DOHH2 (cell line): ENCODE measurements at regions not wholly inside any gene's neighbourhood (a gene's known extent, or its start where the extent isn't known, plus 50 kb on each side); places are given as distances from the start of the nearest gene placed in this dataset.
A peak's percentile ranks its signal among the peaks of the same experiment; 100 is the strongest.

Experiments
- H3F3A ChIP-seq: fragments of 200-600 bp; sonication (generic), shearing (Covaris generic); 2 replicates; pipeline ENCODE4 v1.6.0; 2016; ENCODE audit warnings: antibody characterized with exemption, mild to moderate bottlenecking; ENCODE audit not compliant: control insufficient read depth, insufficient read depth
- H3K27ac ChIP-seq: fragments of 200-600 bp; sonication (generic); 2 replicates; pipeline ENCODE4 v1.5.1; 2014; ENCODE audit warnings: low read depth, mild to moderate bottlenecking, low read length, moderate library complexity
- H3K27me3 ChIP-seq: fragments of 200-600 bp; sonication (generic); 2 replicates; pipeline ENCODE4 v1.6.1; 2014; ENCODE audit warnings: mild to moderate bottlenecking, low read length, mixed read lengths; ENCODE audit not compliant: control insufficient read depth
- H3K36me3 ChIP-seq: fragments of 200-600 bp; sonication (generic); 2 replicates; pipeline ENCODE4 v1.6.1; 2014; ENCODE audit warnings: mild to moderate bottlenecking, low read length, moderate library complexity, mixed read lengths; ENCODE audit not compliant: control insufficient read depth
- H3K4me1 ChIP-seq: fragments of 200-600 bp; sonication (generic); 2 replicates; pipeline ENCODE4 v1.6.1; 2014; ENCODE audit warnings: mild to moderate bottlenecking, low read length, mixed read lengths; ENCODE audit not compliant: control insufficient read depth
- H3K4me2 ChIP-seq: fragments of 200-600 bp; sonication (generic); 2 replicates; pipeline ENCODE4 v1.6.0; 2014; ENCODE audit warnings: mild to moderate bottlenecking, low read length, moderate library complexity
- H3K4me3 ChIP-seq: fragments of 200-600 bp; sonication (generic); 2 replicates; pipeline ENCODE4 v1.5.1; 2014; ENCODE audit warnings: mild to moderate bottlenecking, low read length, mixed read lengths
- H3K79me2 ChIP-seq: fragments of 200-600 bp; sonication (generic); 2 replicates; pipeline ENCODE4 v1.6.1; 2014; ENCODE audit warnings: mild to moderate bottlenecking, low read length, mixed read lengths; ENCODE audit not compliant: control insufficient read depth
- H3K9me2 ChIP-seq: fragments of 200-600 bp; sonication (generic); replicated peaks from 2 replicates; pipeline ENCODE4 v1.6.1; 2014; ENCODE audit warnings: mild to moderate bottlenecking, low read length, mixed read lengths; ENCODE audit not compliant: control insufficient read depth
- H3K9me3 ChIP-seq: fragments of 200-600 bp; sonication (generic); 2 replicates; pipeline ENCODE4 v1.6.1; 2014; ENCODE audit warnings: antibody characterized with exemption, low read length, mixed read lengths; ENCODE audit not compliant: control insufficient read depth, insufficient read depth
- H4K20me1 ChIP-seq: fragments of 200-600 bp; sonication (generic); 2 replicates; pipeline ENCODE4 v1.6.0; 2014; ENCODE audit warnings: low read depth, mild to moderate bottlenecking, antibody characterized with exemption, low read length, moderate library complexity; ENCODE audit not compliant: control insufficient read depth, insufficient read depth
- EZH2phosphoT487 ChIP-seq: fragments of 200-600 bp; sonication (generic); IDR thresholded peaks from 2 replicates; pipeline ENCODE4 v1.6.1; 2017; ENCODE audit warnings: borderline replicate concordance, mild to moderate bottlenecking, antibody characterized with exemption, low read length, moderate library complexity, mixed read lengths
- TF ChIP-seq, protein P1 (sequence below): fragments of 200-600 bp; sonication (generic); IDR thresholded peaks from one replicate; pipeline ENCODE4 v1.5.1; 2014; ENCODE audit warnings: antibody characterized with exemption, mild to moderate bottlenecking, low read depth, low read length; ENCODE audit not compliant: poor library complexity, severe bottlenecking

DNA sequence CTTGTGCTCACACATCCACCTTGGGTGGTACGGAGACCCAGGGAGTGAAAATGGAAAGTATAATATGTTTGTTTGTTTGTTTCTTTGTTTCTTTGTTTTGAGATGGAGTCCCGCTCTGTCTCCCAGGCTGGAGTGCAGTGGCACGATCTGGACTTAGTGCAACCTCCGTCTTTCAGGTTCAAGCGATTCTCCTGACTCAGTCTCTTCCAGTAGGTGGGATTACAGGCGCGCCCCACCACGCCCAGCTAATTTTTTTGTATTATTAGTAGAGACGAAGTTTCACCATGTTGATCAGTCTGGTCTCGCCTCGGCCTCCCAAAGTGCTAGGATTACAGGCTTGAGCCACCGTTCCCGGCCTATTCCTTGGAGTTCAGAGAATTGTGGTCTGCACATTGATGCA lies 115.4 kb downstream of the TRIM27 start:
- no peaks in the 10 kb centered on the region for H3K9me2 ChIP-seq
- peaks cover 7% of the 10 kb centered on the region for H3K4me1 ChIP-seq
- no peak overlapping the region for H3K27ac ChIP-seq
- no peaks in the 10 kb centered on the region for H3F3A ChIP-seq
- no peaks in the 10 kb centered on the region for H3K36me3 ChIP-seq
- no peaks in the 10 kb centered on the region for H4K20me1 ChIP-seq
- no peak for TF ChIP-seq EZH2phosphoT487
- TF ChIP-seq, protein P1, sequence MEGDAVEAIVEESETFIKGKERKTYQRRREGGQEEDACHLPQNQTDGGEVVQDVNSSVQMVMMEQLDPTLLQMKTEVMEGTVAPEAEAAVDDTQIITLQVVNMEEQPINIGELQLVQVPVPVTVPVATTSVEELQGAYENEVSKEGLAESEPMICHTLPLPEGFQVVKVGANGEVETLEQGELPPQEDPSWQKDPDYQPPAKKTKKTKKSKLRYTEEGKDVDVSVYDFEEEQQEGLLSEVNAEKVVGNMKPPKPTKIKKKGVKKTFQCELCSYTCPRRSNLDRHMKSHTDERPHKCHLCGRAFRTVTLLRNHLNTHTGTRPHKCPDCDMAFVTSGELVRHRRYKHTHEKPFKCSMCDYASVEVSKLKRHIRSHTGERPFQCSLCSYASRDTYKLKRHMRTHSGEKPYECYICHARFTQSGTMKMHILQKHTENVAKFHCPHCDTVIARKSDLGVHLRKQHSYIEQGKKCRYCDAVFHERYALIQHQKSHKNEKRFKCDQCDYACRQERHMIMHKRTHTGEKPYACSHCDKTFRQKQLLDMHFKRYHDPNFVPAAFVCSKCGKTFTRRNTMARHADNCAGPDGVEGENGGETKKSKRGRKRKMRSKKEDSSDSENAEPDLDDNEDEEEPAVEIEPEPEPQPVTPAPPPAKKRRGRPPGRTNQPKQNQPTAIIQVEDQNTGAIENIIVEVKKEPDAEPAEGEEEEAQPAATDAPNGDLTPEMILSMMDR: no peak
- H3K4me3 ChIP-seq: peak overlapping the region; percentile 66
- H3K9me3 ChIP-seq: no peaks in the 10 kb centered on the region
- H3K79me2 ChIP-seq: no peaks in the 10 kb centered on the region
- H3K4me2 ChIP-seq: peak overlapping the region; percentile 57
- peaks cover 9% of the 10 kb centered on the region for H3K27me3 ChIP-seq

DNA sequence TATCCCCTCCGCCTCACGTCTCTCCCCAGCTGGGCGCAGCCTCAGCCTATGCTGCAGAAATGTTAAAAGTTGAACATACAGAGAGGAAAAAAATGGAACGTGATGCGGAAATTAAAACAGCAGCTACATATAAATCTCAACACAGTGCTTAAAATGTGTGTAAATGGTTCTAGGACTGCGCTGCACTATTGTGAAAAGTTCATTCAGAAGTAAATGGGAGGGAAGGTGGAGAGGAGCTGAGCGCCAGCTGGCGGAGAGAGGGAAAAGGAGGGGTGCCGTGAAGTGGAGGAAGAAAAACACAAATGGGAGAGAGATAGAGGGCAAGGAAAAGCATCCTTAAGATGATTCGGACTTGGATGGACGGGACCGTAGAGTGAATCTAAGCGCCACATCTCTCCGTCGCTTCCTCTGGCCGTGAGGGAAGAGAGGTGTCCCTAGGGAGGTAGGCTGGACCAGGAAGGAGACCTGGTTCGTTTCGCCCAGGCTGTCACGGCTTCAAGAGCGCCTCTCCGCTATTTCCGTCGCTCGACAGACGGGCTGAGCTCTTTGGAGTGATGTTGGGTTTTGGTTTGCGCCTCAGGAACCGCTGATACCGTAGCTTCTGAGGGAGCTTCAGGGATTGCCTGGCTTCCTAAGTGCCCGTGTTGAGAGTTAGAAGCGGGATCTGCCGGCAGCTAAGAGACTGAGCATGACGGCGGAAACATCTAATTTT lies 113.7 kb downstream of the TRIM27 start:
- Histone ChIP-seq H3K4me3 (no peak overlapping the region), H3K36me3 (no peaks in the 10 kb centered on the region), H3K27ac (no peak overlapping the region), H3K4me1 (peaks cover 7% of the 10 kb centered on the region), H3K9me2 (no peaks in the 10 kb centered on the region), H3K9me3 (no peaks in the 10 kb centered on the region), H4K20me1 (no peaks in the 10 kb centered on the region), H3K27me3 (peaks cover 9% of the 10 kb centered on the region), H3F3A (no peaks in the 10 kb centered on the region), H3K79me2 (no peaks in the 10 kb centered on the region), H3K4me2 (no peak overlapping the region)
- TF ChIP-seq EZH2phosphoT487: no peak
- TF ChIP-seq, protein P1: no peak

DNA sequence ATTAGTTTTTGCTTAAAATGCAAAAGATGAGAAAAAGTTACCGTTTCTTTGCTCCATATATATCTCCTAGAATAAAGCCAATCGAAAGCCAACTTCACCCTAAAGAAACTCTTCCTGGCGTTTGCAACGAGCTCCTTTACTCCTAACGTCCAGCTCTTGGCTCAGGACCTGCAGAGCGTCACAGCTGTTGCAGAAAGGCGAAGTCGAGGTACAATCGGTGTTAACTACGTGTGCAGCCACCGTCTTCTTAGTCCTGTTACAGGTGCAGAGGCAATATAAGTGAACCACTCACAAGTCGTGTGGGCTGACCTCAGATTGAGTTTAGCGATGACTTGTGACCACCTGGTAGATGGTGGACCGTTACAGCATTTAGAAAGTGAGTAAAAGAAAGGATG lies 113.1 kb downstream of the TRIM27 start:
- TF ChIP-seq, protein P1: no peak
- no peak for TF ChIP-seq EZH2phosphoT487
- H3K27me3 ChIP-seq: peaks cover 9% of the 10 kb centered on the region
- no peaks in the 10 kb centered on the region for H3K79me2 ChIP-seq
- H3K4me1 ChIP-seq: peaks cover 7% of the 10 kb centered on the region
- H3K4me2 ChIP-seq: no peak overlapping the region
- H3K4me3 ChIP-seq: no peak overlapping the region
- H4K20me1 ChIP-seq: no peaks in the 10 kb centered on the region
- H3K27ac ChIP-seq: no peak overlapping the region
- no peaks in the 10 kb centered on the region for H3F3A ChIP-seq
- no peaks in the 10 kb centered on the region for H3K36me3 ChIP-seq
- H3K9me2 ChIP-seq: no peaks in the 10 kb centered on the region
- H3K9me3 ChIP-seq: no peaks in the 10 kb centered on the region
